ENCODE measurements at regions not wholly inside any gene's neighbourhood (a gene's known extent, or its start where the extent isn't known, plus 50 kb on each side); places are given as distances from the start of the nearest gene placed in this dataset.

DNA sequence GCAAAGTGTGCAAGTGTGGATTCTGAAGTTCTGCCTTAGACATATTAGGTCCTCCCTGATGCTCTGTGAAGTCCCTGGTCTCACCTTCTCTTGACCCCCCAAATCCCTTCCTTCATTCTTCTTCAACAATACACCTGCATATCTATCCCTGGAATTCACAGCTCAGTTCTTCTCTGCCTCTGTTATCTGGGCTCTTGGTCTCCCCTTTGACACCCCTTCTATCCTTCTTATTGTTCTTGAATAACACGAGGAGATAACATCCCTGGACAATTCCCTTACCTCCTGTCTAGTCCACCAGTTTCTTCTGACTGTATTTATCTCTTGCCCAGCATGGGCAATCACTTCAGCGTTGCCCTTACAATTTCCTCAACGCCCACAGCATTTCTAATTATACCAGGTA, 104.8 kb upstream of the ATG10 start:
- Histone ChIP-seq H3K36me3 (ENCODE audit: low read depth, missing control alignments) (no peaks in the 10 kb centered on the region), H3K27me3 (no peaks in the 10 kb centered on the region), H3K4me3 (no peak overlapping the region), H3K4me1 (no peaks in the 10 kb centered on the region), H3K27ac (no peak overlapping the region), H3K9me3 (no peaks in the 10 kb centered on the region)
- DNase-seq: no peak
- intact Hi-C loops (cut with DNase I; ENCODE audit: low total_unique reads): no loop called here
- TF ChIP-seq, protein P1, sequence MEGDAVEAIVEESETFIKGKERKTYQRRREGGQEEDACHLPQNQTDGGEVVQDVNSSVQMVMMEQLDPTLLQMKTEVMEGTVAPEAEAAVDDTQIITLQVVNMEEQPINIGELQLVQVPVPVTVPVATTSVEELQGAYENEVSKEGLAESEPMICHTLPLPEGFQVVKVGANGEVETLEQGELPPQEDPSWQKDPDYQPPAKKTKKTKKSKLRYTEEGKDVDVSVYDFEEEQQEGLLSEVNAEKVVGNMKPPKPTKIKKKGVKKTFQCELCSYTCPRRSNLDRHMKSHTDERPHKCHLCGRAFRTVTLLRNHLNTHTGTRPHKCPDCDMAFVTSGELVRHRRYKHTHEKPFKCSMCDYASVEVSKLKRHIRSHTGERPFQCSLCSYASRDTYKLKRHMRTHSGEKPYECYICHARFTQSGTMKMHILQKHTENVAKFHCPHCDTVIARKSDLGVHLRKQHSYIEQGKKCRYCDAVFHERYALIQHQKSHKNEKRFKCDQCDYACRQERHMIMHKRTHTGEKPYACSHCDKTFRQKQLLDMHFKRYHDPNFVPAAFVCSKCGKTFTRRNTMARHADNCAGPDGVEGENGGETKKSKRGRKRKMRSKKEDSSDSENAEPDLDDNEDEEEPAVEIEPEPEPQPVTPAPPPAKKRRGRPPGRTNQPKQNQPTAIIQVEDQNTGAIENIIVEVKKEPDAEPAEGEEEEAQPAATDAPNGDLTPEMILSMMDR (IDR thresholded peaks at IDR 0.05): no peak
- TF ChIP-seq POLR2A (IDR thresholded peaks at IDR 0.05): no peak
- WGBS, 2 donors: 87 to 95% methylated on average over 3 of the region's 3 CpGs

DNA sequence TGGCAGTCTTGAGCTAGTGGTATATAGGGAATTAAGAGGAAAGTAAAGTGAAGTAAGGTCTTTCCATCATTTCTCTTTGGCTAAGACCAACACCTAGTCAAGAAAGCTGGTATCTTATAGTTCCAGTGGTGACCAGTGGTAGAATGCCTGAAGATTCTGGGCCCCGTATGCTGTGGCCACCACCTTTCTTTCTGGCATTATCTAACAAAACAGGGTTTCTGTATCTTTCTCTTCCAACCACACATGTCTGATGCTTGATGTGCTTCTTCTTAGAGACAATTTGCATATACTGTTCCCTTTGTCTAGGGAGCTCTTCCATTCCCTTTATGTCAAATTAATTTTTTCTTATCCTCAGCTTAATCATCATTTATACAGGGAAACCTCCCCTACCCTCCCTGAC, 109.9 kb upstream of the SSBP2 start:
- H3K4me1 ChIP-seq: peaks cover 5% of the 10 kb centered on the region
- DNase-seq: no peak
- H3K4me3 ChIP-seq: no peak overlapping the region
- H3K9me3 ChIP-seq: no peaks in the 10 kb centered on the region
- no peaks in the 10 kb centered on the region for H3K36me3 ChIP-seq (ENCODE audit: low read depth, missing control alignments)
- no peak overlapping the region for H3K27ac ChIP-seq
- intact Hi-C loops (cut with DNase I; ENCODE audit: low total_unique reads): no loop called here
- 86 to 88% methylated on average over 1 of the region's 1 CpG for WGBS, 2 donors
- TF ChIP-seq, protein P1 (IDR thresholded peaks at IDR 0.05): no peak
- TF ChIP-seq POLR2A (IDR thresholded peaks at IDR 0.05): no peak
- H3K27me3 ChIP-seq: no peaks in the 10 kb centered on the region

DNA sequence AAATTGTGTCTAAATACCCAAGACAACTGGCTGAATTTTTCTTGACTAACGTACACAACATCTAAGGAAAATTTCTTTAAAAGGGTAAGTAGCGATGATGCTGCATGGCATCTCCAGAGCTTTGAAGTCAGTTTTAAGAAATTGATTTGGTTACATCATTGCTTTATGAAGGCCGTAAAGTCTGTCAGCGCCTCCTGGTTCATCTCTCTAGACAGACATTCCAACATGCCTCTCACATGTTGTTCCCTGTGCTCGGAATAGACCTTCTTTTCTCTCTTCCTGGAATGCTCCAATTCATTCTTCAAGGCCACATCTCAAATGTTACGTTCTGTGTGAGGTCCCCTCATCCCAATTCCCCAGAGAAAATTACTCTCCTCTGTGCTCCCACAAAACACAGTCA, 108.7 kb upstream of the SSBP2 start:
- H3K9me3 ChIP-seq: no peaks in the 10 kb centered on the region
- no peak for TF ChIP-seq POLR2A (IDR thresholded peaks at IDR 0.05)
- no peaks in the 10 kb centered on the region for H3K27me3 ChIP-seq
- peaks cover 5% of the 10 kb centered on the region for H3K4me1 ChIP-seq
- H3K4me3 ChIP-seq: no peak overlapping the region
- 76 to 78% methylated on average over 6 of the region's 6 CpGs for WGBS, 2 donors
- no peaks in the 10 kb centered on the region for H3K36me3 ChIP-seq (ENCODE audit: low read depth, missing control alignments)
- DNase-seq: no peak
- H3K27ac ChIP-seq: no peak overlapping the region
- intact Hi-C loops (cut with DNase I; ENCODE audit: low total_unique reads): loop anchor here (10.0 kb wide), 1 partner anchor 355 kb away; no protein-coding TSS in a partner anchor

DNA sequence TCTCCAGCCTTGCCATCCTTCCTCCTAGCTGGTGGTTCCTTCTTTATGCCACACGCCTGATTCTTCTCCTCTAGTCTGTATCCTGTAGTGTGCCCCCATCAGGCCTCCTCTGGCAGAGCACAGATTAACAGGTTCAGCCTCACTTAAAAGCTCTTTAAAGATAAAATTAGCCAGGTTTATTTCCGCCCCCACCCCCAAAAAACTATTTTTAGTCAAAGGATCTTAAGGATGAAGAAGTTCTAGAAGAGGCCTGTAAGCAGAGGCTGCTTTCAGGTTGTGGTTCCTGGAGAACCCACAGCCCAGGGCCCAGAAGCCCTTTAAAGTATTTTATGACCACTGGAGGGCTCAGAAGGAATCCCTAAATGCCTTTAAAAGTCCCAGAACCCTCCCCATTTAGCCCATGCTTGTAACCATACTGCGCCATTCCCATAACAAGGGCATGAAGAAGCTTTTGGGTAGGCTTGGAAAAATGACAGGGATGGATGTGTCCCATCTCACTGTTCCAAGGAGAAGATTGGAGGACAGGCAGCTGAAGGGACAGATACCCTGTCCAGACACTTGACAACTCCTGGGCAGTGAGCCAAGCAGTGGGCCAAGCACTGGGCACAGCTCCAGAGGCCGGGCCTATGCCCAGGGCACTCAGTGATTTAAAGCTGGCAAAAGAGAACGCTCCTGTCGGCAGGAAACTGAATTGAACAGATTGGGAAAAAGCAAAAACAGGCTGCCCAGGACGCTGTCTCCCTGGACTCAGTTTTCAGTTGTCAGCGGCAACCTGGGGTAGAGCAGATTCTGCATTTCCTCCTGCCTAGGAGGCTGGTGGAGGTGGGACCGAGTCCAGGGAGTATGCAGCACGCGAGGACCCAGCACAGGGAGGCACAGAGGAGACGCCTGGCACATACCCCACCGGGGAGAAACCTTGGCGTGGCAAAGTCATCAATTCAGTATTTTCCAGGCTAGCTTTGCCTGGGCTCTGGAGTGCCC, 106.3 kb upstream of the SSBP2 start:
- no peaks in the 10 kb centered on the region for H3K9me3 ChIP-seq
- intact Hi-C loops (cut with DNase I; ENCODE audit: low total_unique reads): loop anchor here (10.0 kb wide), 1 partner anchor 352 kb away; no protein-coding TSS in a partner anchor
- TF ChIP-seq, protein P1 (IDR thresholded peaks at IDR 0.05): peak in 1 of 3 experiments; percentile 7
- no peak for TF ChIP-seq POLR2A (IDR thresholded peaks at IDR 0.05)
- DNase-seq: peak; percentile 88
- whole genome bisulfite sequencing, 2 donors: 53 to 68% methylated on average over 14 of the region's 14 CpGs
- no peak overlapping the region for H3K27ac ChIP-seq
- no peaks in the 10 kb centered on the region for H3K27me3 ChIP-seq
- no peaks in the 10 kb centered on the region for H3K36me3 ChIP-seq (ENCODE audit: low read depth, missing control alignments)
- H3K4me3 ChIP-seq: no peak overlapping the region
- H3K4me1 ChIP-seq: peaks cover 5% of the 10 kb centered on the region

DNA sequence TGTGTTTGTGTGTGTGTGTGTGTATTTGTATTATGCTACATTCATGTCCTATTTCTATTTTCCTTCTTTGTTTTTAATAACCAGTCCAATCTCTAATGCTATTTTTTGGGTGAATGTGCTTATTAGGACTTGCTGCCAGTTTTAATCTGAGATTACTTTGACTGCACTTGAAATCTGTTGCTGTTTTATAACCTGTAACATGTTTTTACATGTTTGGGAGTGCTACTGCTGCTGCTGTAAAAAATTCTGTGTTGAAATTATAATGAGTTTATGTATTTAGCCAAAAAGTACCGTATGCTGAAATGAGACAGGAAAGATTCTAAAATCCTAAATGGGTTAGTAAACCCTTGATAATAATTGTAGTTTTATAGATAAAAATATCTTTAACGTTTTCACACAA, 104.7 kb upstream of the SSBP2 start:
- WGBS, 2 donors: 53 to 66% methylated on average over 2 of the region's 2 CpGs
- intact Hi-C loops (cut with DNase I; ENCODE audit: low total_unique reads): loop anchor here (10.0 kb wide), 1 partner anchor 351 kb away; no protein-coding TSS in a partner anchor
- H3K27me3 ChIP-seq: no peaks in the 10 kb centered on the region
- H3K4me1 ChIP-seq: peaks cover 13% of the 10 kb centered on the region
- no peak for DNase-seq
- H3K4me3 ChIP-seq: no peak overlapping the region
- H3K9me3 ChIP-seq: no peaks in the 10 kb centered on the region
- no peaks in the 10 kb centered on the region for H3K36me3 ChIP-seq (ENCODE audit: low read depth, missing control alignments)
- TF ChIP-seq, protein P1 (IDR thresholded peaks at IDR 0.05): no peak
- no peak for TF ChIP-seq POLR2A (IDR thresholded peaks at IDR 0.05)
- no peak overlapping the region for H3K27ac ChIP-seq

All from testis (tissue), 2 donors.